Loucy (cell line): ENCODE measurements at regions not wholly inside any gene's neighbourhood (a gene's known extent, or its start where the extent isn't known, plus 50 kb on each side); places are given as distances from the start of the nearest gene placed in this dataset.

Experiments
- H2AFZ ChIP-seq: fragments of 200-600 bp; sonication (generic); 2 replicates; pipeline ENCODE4 v1.6.0; 2016; ENCODE audit warnings: antibody characterized with exemption, mild to moderate bottlenecking, low read length, moderate library complexity
- H3F3A ChIP-seq: fragments of 200-600 bp; 2 replicates; pipeline ENCODE4 v1.6.0; 2016; ENCODE audit warnings: antibody characterized with exemption, low read depth, mild to moderate bottlenecking
- H3K27me3 ChIP-seq: fragments of 200-600 bp; sonication (generic); 2 replicates; pipeline ENCODE4 v1.6.1; 2014; ENCODE audit warnings: low read length, mild to moderate bottlenecking; ENCODE audit not compliant: insufficient read depth, poor library complexity, severe bottlenecking
- H3K36me3 ChIP-seq: fragments of 200-600 bp; sonication (generic); 2 replicates; pipeline ENCODE4 v1.6.1; 2016; ENCODE audit warnings: low read length; ENCODE audit not compliant: insufficient read depth
- H3K4me1 ChIP-seq: fragments of 200-600 bp; sonication (generic); 2 replicates; pipeline ENCODE4 v1.5.1; 2014; ENCODE audit warnings: low read length, mild to moderate bottlenecking; ENCODE audit not compliant: insufficient read depth, poor library complexity, severe bottlenecking
- H3K4me2 ChIP-seq: fragments of 200-600 bp; sonication (generic); 2 replicates; pipeline ENCODE4 v1.6.0; 2014; ENCODE audit warnings: antibody characterized with exemption, low read length, low read depth, mild to moderate bottlenecking; ENCODE audit not compliant: poor library complexity, severe bottlenecking
- H3K4me3 ChIP-seq: fragments of 200-600 bp; sonication (generic); 2 replicates; pipeline ENCODE4 v1.5.1; 2014; ENCODE audit warnings: low read length, mild to moderate bottlenecking, mixed read lengths; ENCODE audit not compliant: poor library complexity, severe bottlenecking
- H3K79me2 ChIP-seq: fragments of 200-600 bp; sonication (generic); 2 replicates; pipeline ENCODE4 v1.6.1; 2014; ENCODE audit warnings: low read length; ENCODE audit not compliant: insufficient read depth
- H3K9ac ChIP-seq: fragments of 200-600 bp; sonication (generic); 2 replicates; pipeline ENCODE4 v1.6.0; 2014; ENCODE audit warnings: mild to moderate bottlenecking, low read depth, low read length, moderate library complexity; ENCODE audit not compliant: poor library complexity, severe bottlenecking
- H3K9me2 ChIP-seq: fragments of 200-600 bp; sonication (generic); replicated peaks from 2 replicates; pipeline ENCODE4 v1.6.1; 2016; ENCODE audit warnings: low read depth, low read length, mixed read lengths
- H3K9me3 ChIP-seq: fragments of 200-600 bp; sonication (generic); 2 replicates; pipeline ENCODE4 v1.6.1; 2014; ENCODE audit warnings: mild to moderate bottlenecking, antibody characterized with exemption, low read length, low read depth; ENCODE audit not compliant: insufficient read depth
- H4K20me1 ChIP-seq: fragments of 200-600 bp; sonication (generic); 2 replicates; pipeline ENCODE4 v1.6.0; 2014; ENCODE audit warnings: antibody characterized with exemption, low read length, mild to moderate bottlenecking; ENCODE audit not compliant: insufficient read depth, poor library complexity, severe bottlenecking
- EZH2phosphoT487 ChIP-seq: fragments of 200-600 bp; IDR thresholded peaks from 2 replicates; pipeline ENCODE4 v1.6.1; 2018; ENCODE audit warnings: antibody characterized with exemption, mild to moderate bottlenecking, moderate library complexity, borderline replicate concordance
- TF ChIP-seq, protein P1 (sequence below): fragments of 200-600 bp; sonication (generic); conservative IDR thresholded peaks from 2 replicates; pipeline ENCODE4 v1.5.1; 2014; ENCODE audit warnings: mild to moderate bottlenecking, antibody characterized with exemption, low read length

- Histone ChIP-seq H3K36me3 (no peaks in the 10 kb centered on the region), H3K4me2 (no peak overlapping the region), H3K9ac (no peak overlapping the region), H3K4me3 (no peak overlapping the region), H3K27me3 (no peaks in the 10 kb centered on the region), H3K9me3 (peaks cover 10% of the 10 kb centered on the region; the same call in 1 of the 2 replicates), H3F3A (no peaks in the 10 kb centered on the region), H4K20me1 (no peaks in the 10 kb centered on the region), H3K79me2 (no peaks in the 10 kb centered on the region), H3K4me1 (no peaks in the 10 kb centered on the region), H3K9me2 (no peaks in the 10 kb centered on the region), H2AFZ (no peak overlapping the region)
- no peak for TF ChIP-seq EZH2phosphoT487
- TF ChIP-seq, protein P1, sequence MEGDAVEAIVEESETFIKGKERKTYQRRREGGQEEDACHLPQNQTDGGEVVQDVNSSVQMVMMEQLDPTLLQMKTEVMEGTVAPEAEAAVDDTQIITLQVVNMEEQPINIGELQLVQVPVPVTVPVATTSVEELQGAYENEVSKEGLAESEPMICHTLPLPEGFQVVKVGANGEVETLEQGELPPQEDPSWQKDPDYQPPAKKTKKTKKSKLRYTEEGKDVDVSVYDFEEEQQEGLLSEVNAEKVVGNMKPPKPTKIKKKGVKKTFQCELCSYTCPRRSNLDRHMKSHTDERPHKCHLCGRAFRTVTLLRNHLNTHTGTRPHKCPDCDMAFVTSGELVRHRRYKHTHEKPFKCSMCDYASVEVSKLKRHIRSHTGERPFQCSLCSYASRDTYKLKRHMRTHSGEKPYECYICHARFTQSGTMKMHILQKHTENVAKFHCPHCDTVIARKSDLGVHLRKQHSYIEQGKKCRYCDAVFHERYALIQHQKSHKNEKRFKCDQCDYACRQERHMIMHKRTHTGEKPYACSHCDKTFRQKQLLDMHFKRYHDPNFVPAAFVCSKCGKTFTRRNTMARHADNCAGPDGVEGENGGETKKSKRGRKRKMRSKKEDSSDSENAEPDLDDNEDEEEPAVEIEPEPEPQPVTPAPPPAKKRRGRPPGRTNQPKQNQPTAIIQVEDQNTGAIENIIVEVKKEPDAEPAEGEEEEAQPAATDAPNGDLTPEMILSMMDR, result no peak
Measured at GRCh38 chr10:61225939-61226338, 227.2 kb downstream of the TMEM26 start.

- H3K9me2 ChIP-seq, result no peaks in the 10 kb centered on the region
- peaks cover 10% of the 10 kb centered on the region; the same call in 1 of the 2 replicates for H3K9me3 ChIP-seq
- no peaks in the 10 kb centered on the region for H3K79me2 ChIP-seq
- H4K20me1 ChIP-seq, result no peaks in the 10 kb centered on the region
- no peaks in the 10 kb centered on the region for H3K4me1 ChIP-seq
- no peak overlapping the region for H3K9ac ChIP-seq
- H2AFZ ChIP-seq, result no peak overlapping the region
- no peak overlapping the region for H3K4me2 ChIP-seq
- TF ChIP-seq, protein P1, result no peak
- no peak for TF ChIP-seq EZH2phosphoT487
- no peaks in the 10 kb centered on the region for H3K27me3 ChIP-seq
- H3K4me3 ChIP-seq, result no peak overlapping the region
- H3F3A ChIP-seq, result no peaks in the 10 kb centered on the region
- H3K36me3 ChIP-seq, result no peaks in the 10 kb centered on the region
Measured at GRCh38 chr10:61223576-61223975, 229.6 kb downstream of the TMEM26 start.

- Histone ChIP-seq H3K9me3 (no peaks in the 10 kb centered on the region), H3K79me2 (no peaks in the 10 kb centered on the region), H3K4me1 (no peaks in the 10 kb centered on the region), H2AFZ (no peak overlapping the region), H3F3A (no peaks in the 10 kb centered on the region), H3K4me2 (no peak overlapping the region), H3K36me3 (no peaks in the 10 kb centered on the region), H3K9ac (no peak overlapping the region), H4K20me1 (no peaks in the 10 kb centered on the region), H3K9me2 (no peaks in the 10 kb centered on the region), H3K4me3 (no peak overlapping the region), H3K27me3 (no peaks in the 10 kb centered on the region)
- TF ChIP-seq, protein P1, result no peak
- no peak for TF ChIP-seq EZH2phosphoT487
Measured at GRCh38 chr10:61219696-61220095, 233.5 kb downstream of the TMEM26 start.
